Ishikawa (cell line): ENCODE measurements at regions not wholly inside any gene's neighbourhood (a gene's known extent, or its start where the extent isn't known, plus 50 kb on each side); places are given as distances from the start of the nearest gene placed in this dataset.

Experiments
- CEBPB ChIP-seq: IDR thresholded peaks from 2 replicates; pipeline ENCODE4 v1.6.1; 2012
- CREB1 ChIP-seq: IDR thresholded peaks from 2 replicates; pipeline ENCODE4 v1.6.1; 2012; ENCODE audit warnings: low read depth
- EGR1 ChIP-seq: IDR thresholded peaks from 2 replicates; pipeline ENCODE4 v1.6.1; 2012
- EP300 ChIP-seq: IDR thresholded peaks from 2 replicates; pipeline ENCODE4 v1.6.1; 2012; ENCODE audit warnings: borderline replicate concordance
- FOXM1 ChIP-seq: IDR thresholded peaks from 2 replicates; pipeline ENCODE4 v1.6.1; 2012; ENCODE audit warnings: low read depth, borderline replicate concordance
- NFIC ChIP-seq: IDR thresholded peaks from 2 replicates; pipeline ENCODE4 v1.6.1; 2012
- RAD21 ChIP-seq: IDR thresholded peaks from 2 replicates; pipeline ENCODE4 v1.6.1; 2012; ENCODE audit warnings: low read depth
- TAF1 ChIP-seq: IDR thresholded peaks from 2 replicates; pipeline ENCODE4 v1.6.1; 2012; ENCODE audit warnings: low read depth, mild to moderate bottlenecking
- TCF12 ChIP-seq: IDR thresholded peaks from 2 replicates; pipeline ENCODE4 v1.6.1; 2012; ENCODE audit warnings: low read depth
- TEAD4 ChIP-seq: IDR thresholded peaks from 2 replicates; pipeline ENCODE4 v1.6.1; 2012
- YY1 ChIP-seq: IDR thresholded peaks from 2 replicates; pipeline ENCODE4 v1.6.1; 2012; ENCODE audit warnings: low read depth
- ZBTB7A ChIP-seq: IDR thresholded peaks from 2 replicates; pipeline ENCODE4 v1.6.1; 2012; ENCODE audit warnings: low read depth
- TF ChIP-seq, protein P1 (sequence below): IDR thresholded peaks from 2 replicates; pipeline ENCODE4 v1.6.1; 2012
- TF ChIP-seq, protein P2 (sequence below): IDR thresholded peaks from 2 replicates; pipeline ENCODE4 v1.6.1; 2012; ENCODE audit warnings: low read depth, mild to moderate bottlenecking
- TF ChIP-seq, protein P3 (sequence below): IDR thresholded peaks from 2 replicates; pipeline ENCODE4 v1.6.1; 2012

DNA sequence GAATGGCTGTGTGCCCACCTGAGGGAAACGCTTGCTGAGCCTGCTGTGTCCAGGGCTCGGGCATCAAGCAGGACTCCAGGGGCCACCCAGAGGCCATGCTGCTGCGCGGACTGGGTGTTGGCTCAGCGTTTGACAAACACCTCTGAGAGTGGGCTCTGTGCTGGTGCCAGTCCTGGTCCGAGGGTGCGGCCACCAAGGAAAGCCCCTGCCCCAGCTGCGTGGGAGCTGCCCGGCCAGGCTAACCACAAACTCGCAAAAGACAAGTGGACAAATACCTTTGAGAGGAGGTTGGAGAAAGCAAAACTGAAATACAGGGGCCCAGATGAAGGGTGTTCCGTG is 65.6 kb upstream of the TTC34 start:
- TF ChIP-seq, protein P1, sequence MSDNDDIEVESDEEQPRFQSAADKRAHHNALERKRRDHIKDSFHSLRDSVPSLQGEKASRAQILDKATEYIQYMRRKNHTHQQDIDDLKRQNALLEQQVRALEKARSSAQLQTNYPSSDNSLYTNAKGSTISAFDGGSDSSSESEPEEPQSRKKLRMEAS: no peak
- TF ChIP-seq ZBTB7A: no peak
- TF ChIP-seq FOXM1: no peak

DNA sequence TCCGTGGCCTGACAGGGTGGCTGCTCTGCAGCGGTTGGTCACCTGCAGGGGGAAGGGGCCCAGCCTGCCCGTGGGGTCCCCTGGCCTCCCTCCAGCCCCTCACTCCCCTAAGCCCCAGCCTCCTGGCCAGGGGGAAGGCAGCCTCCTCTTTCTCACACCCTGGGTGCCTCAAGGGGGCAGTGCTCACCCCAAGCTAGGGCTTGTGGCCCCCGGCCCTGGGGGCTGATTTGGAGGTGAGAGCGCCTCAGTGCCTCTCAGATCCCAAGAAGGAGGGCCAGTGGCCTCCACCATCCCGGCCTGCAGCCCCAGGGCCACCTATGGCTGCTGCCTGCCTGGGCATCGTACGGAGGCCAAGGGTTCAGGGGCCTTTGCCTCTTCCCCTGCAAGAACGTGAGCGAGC is 66.4 kb upstream of the TTC34 start:
- no peak for TF ChIP-seq NFIC
- TF ChIP-seq, protein P2, sequence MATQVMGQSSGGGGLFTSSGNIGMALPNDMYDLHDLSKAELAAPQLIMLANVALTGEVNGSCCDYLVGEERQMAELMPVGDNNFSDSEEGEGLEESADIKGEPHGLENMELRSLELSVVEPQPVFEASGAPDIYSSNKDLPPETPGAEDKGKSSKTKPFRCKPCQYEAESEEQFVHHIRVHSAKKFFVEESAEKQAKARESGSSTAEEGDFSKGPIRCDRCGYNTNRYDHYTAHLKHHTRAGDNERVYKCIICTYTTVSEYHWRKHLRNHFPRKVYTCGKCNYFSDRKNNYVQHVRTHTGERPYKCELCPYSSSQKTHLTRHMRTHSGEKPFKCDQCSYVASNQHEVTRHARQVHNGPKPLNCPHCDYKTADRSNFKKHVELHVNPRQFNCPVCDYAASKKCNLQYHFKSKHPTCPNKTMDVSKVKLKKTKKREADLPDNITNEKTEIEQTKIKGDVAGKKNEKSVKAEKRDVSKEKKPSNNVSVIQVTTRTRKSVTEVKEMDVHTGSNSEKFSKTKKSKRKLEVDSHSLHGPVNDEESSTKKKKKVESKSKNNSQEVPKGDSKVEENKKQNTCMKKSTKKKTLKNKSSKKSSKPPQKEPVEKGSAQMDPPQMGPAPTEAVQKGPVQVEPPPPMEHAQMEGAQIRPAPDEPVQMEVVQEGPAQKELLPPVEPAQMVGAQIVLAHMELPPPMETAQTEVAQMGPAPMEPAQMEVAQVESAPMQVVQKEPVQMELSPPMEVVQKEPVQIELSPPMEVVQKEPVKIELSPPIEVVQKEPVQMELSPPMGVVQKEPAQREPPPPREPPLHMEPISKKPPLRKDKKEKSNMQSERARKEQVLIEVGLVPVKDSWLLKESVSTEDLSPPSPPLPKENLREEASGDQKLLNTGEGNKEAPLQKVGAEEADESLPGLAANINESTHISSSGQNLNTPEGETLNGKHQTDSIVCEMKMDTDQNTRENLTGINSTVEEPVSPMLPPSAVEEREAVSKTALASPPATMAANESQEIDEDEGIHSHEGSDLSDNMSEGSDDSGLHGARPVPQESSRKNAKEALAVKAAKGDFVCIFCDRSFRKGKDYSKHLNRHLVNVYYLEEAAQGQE: no peak
- no peak for TF ChIP-seq TCF12
- no peak for TF ChIP-seq FOXM1
- no peak for TF ChIP-seq EGR1
- TF ChIP-seq CREB1: no peak
- TF ChIP-seq, protein P1: no peak

DNA sequence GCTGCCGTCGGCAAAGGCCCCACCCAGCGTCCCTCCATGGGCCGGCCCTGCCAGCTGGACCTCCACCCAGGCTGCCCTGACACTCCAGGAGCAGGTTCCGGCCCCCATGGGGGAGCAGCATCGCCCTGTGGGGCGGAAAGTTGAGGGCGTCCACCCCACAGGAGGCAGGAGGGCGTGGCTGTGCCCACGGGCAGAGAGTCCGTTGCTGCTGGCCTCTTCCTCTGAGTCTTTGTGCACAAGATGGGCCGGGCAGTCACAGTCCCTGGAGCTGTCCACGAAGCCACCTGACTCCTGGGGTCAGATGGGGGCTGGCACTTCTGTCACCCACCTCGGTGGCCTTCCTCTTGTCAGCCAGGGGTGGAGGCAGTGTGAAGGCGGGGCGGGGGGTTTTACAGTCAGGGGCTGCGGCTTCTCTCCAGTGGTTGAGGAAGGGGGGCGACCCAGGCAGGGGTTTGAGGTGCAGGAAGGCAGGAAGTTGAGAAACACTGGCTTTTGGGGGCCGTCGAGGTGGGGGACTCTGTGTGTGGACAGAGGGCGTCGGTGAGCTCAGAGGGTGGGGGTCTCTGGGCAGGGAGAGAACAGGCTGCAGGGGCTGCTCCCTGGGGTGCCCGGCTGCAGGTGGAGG is 67.2 kb upstream of the TTC34 start:
- TF ChIP-seq YY1: no peak
- no peak for TF ChIP-seq RAD21
- no peak for TF ChIP-seq FOXM1
- no peak for TF ChIP-seq CEBPB
- TF ChIP-seq ZBTB7A: no peak
- TF ChIP-seq CREB1: no peak

DNA sequence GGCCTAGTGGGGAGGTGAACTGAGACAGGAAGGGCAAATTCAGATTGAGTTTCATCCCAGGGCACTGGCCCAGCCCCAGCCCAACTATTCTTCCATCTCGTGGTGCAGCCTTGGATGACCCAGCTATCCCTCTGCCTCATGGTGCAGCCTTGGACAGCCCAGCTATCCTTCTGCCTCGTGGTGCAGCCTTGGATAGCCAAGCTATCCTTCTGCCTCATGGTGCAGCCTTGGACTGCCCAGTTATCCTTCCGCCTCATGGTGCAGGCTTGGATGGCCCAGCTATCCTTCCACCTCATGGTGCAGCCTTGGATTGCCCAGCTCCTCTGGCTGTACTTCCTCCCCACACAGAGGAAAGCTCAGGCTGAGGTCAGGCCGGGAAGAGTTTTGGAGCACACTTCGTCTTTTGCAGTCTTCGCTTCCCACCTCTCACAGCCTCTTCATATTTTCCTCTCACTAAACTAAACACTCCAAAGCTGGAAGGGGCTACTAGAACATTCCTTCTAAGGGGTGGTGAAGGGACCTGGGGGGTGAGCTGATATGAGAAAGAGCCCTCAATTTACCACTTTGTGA is 69.8 kb upstream of the TTC34 start:
- TF ChIP-seq YY1 (no peak), EGR1 (no peak), FOXM1 (no peak), CEBPB (no peak), RAD21 (no peak), TEAD4 (no peak), ZBTB7A (no peak), EP300 (no peak), TCF12 (no peak), TAF1 (no peak), NFIC (no peak)
- TF ChIP-seq, protein P3, sequence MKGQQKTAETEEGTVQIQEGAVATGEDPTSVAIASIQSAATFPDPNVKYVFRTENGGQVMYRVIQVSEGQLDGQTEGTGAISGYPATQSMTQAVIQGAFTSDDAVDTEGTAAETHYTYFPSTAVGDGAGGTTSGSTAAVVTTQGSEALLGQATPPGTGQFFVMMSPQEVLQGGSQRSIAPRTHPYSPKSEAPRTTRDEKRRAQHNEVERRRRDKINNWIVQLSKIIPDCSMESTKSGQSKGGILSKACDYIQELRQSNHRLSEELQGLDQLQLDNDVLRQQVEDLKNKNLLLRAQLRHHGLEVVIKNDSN: no peak
- TF ChIP-seq, protein P1: no peak
- TF ChIP-seq, protein P2: no peak

DNA sequence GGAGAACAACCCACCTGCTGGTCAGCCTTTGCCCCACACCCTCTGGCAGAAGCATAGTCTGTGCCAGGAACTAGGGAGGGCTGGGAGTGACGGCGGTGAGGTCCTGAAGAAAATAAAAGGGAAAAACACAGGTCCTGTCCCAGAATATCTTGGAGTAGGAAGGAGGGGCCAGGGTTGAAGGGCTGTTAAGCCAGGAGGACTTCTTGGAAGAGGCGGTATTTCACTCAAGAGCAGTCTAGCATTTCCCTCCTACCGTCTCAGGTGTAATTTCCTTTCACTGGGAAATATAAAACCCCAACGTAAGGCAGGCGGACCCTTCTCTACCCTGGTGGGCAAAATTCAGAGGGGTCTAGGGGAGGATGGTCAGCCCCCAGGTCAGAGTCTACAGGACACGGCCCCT is 72.7 kb upstream of the TTC34 start:
- TF ChIP-seq EP300 (no peak), CEBPB (no peak), YY1 (no peak), FOXM1 (no peak), RAD21 (no peak), NFIC (no peak), CREB1 (no peak), ZBTB7A (no peak), TCF12 (no peak)
- TF ChIP-seq, protein P2: no peak
- TF ChIP-seq, protein P3: no peak
- TF ChIP-seq, protein P1: no peak
